ENCODE measurements at regions not wholly inside any gene's neighbourhood (a gene's known extent, or its start where the extent isn't known, plus 50 kb on each side); places are given as distances from the start of the nearest gene placed in this dataset.

DNA sequence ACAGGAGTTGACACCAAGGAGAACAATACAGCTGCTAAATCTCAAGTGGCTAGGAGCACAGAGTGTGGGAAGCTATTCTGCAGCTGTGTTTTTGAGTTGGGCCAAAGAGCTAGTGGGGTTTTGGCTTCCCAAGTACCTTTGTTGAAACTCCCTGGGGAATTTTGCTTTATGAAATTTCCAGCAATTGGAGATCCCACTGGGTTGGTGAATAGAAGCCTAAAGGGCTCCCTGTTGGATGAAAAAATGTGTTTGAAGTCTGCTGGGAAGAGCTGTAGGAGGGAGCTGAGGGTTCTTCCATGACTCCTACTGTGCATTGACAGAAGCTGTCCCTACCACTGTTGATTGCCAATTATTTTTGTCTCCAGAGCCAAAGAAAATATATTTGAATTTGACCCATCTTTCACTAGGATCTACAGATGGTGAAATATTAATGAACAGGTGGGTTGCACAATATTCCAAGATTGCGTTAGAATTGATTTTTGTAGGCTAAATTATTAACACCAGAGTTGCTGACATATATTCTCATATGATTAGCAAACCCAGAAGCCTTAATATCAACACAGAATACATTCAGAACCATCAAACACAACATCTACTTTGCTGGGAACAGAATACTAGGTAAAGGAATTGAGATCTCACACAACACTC, 95.4 kb upstream of the CYP1B1 start:
- no peak for DNase-seq (ENCODE audit: low read depth in 3 of 3)

DNA sequence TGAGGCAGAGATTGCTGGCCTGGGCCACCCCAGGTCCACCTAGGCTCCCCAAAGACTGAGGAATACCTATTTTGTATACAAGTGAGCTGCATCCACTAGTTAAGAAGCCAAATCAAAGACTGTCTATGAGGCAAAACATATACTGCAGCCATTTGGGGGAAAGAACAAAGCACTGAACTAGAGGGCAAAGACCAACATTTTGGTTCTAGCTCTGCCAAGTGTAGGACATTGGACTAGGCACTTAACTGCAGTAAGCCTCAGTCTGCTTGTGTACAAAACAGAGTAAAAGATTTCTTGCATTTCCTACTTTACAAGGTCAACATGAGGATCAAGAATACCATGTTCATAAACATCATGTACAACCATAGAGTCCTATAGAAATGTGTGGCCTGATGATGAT, 94.8 kb upstream of the CYP1B1 start:
- no peak for DNase-seq (ENCODE audit: low read depth in 3 of 3)

GRCh38 chr2:38170067-38170466, 94.1 kb upstream of the CYP1B1 start:
- DNase-seq (ENCODE audit: low read depth in 3 of 3), result no peak

GRCh38 chr2:38168710-38169480, 92.9 kb upstream of the CYP1B1 start:
- DNase-seq (ENCODE audit: low read depth in 3 of 3), result no peak

DNA sequence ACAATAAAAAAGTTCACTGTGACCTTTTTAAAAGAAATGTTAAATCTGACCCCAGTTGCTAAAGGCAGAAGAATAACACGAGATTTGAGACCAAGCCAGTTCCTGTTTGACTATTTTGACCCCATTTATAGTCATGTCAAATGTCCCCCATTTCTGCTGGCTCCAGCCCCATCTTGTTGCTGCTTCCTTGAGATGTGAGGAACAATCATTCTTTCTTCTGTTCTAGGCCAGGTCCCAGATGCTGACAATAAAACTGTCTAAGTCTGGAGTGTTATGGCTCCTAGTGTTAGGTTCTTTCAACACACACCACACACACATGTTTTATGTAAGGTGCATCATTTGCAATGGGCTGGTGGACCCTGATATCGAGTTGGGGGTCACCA, 92.0 kb upstream of the CYP1B1 start:
- no peak for DNase-seq (ENCODE audit: low read depth in 3 of 3)

DNA sequence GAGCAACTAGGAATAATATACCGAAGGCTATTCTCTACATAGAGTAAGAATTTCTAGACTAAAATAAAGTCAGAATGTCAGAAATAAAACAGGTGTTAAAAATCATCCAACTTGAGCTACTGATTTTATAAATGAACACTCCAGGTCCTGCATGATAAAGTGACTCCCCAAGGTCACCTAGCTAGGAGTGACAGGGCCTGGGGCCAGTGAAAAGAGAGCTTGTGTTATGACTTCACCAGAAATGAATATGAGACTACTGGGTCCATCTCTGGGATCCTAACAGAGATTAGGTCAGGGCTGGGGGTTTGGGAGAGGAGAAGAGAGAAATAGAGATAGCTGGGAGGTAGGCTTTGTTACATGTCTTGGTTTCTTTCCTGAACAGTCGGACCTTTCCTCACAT, 89.7 kb upstream of the CYP1B1 start:
- DNase-seq (ENCODE audit: low read depth in 3 of 3), result no peak

DNA sequence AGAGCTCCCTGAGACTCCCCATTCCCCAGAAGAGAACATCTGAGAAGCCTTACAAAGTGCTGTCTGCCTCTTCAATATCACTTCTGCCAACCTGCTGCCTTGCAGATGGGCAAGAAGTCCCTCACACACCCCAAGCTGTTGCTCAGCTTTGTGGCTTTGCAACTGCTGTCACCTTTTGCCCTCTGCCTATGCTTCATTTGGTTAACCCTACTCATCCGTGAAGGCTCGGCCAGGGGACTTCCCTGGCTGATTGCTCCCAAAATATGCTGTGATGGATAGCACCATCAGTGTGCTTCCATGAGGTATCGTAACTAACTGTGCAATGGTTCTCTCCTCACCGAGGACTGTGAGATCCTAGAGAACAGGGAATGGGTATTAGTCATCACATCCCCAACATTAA, 88.9 kb upstream of the CYP1B1 start:
- DNase-seq (ENCODE audit: low read depth in 3 of 3), result no peak

- no peak for DNase-seq (ENCODE audit: low read depth in 3 of 3)
Measured at GRCh38 chr2:38163579-38163978, 87.6 kb upstream of the CYP1B1 start.

DNA sequence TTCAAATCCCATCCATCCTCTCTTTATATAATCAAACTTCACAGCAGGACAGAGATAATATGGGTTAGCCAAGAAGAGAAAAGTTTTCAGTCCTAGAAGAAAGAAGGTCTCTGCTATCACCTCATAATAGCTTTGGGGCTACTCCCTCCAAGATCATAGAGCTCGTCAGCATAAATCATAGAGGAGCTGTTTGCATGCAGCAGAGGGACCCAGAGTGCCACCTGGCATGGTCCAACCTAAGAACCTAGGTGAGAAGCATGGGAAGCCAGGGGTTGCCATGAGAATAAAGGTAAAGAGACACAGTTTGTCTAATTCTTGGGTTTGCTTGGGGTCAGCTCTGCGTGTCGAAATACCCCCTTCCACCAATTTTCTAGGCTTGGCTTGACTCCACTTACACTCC, 87.1 kb upstream of the CYP1B1 start:
- DNase-seq (ENCODE audit: low read depth in 3 of 3), result no peak

GRCh38 chr2:38160516-38160915, 84.6 kb upstream of the CYP1B1 start:
- no peak for DNase-seq (ENCODE audit: low read depth in 3 of 3)

GRCh38 chr2:38159597-38159996, 83.6 kb upstream of the CYP1B1 start:
- no peak for DNase-seq (ENCODE audit: low read depth in 3 of 3)

DNA sequence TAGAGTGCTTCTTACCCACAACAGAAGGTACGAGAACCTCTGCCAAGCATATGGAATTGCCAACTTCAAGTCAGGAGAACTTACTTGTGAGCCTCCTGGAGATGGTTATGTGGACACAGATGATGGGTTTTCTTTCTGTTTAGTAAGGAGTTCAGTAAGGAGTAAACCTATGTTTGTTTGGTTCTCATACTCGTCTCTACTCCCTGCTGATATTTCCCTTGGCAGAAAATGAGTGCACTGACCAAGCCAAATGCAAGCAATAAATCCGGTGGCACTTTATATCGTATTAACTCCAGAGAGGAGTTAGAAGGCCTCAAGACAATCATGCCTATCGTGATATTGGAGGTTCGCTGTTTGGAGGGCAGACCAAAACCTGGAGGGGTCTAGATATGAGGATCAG, 83.2 kb upstream of the CYP1B1 start:
- no peak for DNase-seq (ENCODE audit: low read depth in 3 of 3)

- DNase-seq (ENCODE audit: low read depth in 3 of 3), result no peak
Measured at GRCh38 chr2:38158378-38159118, 82.6 kb upstream of the CYP1B1 start.

- DNase-seq (ENCODE audit: low read depth in 3 of 3), result no peak
Measured at GRCh38 chr2:38156436-38156835, 80.5 kb upstream of the CYP1B1 start.

DNA sequence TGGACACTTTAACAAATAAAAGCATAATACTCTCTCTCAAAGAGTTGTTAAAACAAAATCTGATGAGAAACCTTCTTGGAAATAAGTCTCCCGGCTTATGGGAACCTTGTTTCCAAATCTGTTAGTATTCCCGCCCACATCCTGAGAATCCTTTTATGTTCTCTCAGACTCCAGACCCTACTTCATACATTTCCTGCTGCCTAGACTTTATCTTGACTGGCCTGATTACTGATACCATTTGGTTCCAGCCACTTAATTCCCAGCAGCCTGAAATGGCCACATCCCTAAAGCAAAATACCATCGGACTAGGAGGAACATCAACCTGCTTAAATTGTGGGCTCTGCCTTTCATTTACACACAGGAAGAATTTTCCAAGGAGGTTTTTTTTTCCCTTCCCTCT, 79.1 kb upstream of the CYP1B1 start:
- no peak for DNase-seq (ENCODE audit: low read depth in 3 of 3)

DNA sequence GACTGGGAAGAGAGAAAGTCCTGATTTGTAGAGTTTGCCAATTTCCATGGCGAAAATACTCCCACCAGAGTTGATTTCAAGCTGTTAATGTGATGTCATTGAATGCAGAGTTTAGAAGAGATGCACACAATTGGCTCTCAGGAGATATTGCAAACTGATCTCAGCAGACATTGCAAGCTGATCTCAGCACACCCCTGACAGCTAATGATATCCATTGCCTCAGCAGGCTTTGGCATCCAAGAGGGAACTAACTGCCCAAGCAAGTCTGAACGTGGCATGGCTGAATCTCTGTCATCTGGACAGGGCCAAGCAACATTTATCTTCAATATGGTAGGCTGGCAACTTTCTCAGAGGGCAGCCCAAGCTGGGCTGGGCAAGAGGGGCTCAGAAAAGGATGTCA, 78.4 kb upstream of the CYP1B1 start:
- no peak for DNase-seq (ENCODE audit: low read depth in 3 of 3)

- no peak for DNase-seq (ENCODE audit: low read depth in 3 of 3)
Measured at GRCh38 chr2:38153476-38154135, 77.7 kb upstream of the CYP1B1 start.

DNA sequence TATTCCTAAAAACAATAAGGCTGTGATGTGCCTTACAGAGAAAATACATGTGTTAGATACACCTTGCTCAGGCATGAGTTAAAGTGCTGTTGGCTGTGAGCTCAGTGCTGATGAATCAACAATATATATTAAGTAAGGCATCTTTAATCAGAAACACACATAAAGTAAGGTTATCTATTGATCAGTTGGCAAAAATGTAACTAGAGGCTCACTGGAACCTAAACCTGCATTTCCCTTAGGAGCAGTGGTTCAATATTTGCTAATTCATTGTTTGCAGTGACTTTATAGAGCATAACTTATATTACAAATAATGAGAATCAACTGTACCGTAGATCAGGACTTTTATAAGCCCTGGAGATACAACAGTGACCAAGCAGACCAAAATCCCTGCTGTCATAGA, 77.0 kb upstream of the CYP1B1 start:
- DNase-seq (ENCODE audit: low read depth in 3 of 3), result no peak

DNA sequence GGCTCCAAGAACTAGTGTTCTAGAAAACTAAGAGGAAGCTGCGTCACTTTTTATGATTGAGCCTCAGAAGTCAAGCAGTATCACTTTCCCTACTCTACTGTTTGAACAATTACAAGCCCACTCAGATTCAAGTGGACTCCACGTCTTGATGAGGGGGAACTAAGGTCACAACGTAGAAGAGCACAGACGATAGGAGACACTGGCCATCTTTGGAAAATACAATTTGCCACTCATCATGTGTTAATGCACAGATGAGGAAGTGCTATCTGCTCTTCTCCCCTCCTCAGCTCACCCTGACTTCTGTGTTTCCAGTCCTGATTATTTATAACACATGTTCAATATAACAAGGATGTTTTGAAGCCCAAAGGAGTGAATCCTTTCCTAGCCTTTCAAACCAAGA, 76.1 kb upstream of the CYP1B1 start:
- no peak for DNase-seq (ENCODE audit: low read depth in 3 of 3)

- DNase-seq (ENCODE audit: low read depth in 3 of 3), result no peak
Measured at GRCh38 chr2:38149531-38149930, 73.6 kb upstream of the CYP1B1 start.

DNA sequence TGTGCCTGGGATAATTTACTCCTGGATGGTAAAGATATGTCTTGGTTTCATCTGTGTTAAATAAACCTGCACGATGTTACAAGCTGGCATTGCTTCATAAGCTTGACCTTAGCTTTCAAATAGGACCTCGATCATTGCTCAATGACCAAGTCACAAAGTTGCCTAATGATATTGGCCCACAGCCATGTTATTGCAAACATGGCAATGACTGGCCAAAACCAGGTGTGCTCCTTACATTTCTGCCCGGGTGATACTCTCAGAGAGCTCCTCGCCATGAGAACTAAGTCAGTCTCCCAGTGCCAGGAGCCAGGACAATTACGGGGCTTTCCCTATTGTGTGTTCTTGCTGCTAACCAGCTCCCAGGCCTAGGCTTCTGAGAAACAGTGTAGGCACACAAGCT, 72.5 kb upstream of the CYP1B1 start:
- DNase-seq (ENCODE audit: low read depth in 3 of 3), result no peak

GRCh38 chr2:38147333-38148121, 71.6 kb upstream of the CYP1B1 start:
- no peak for DNase-seq (ENCODE audit: low read depth in 3 of 3)
